ENCODE measurements at regions not wholly inside any gene's neighbourhood (a gene's known extent, or its start where the extent isn't known, plus 50 kb on each side); places are given as distances from the start of the nearest gene placed in this dataset.
A peak's percentile ranks its signal among the peaks of the same experiment; 100 is the strongest.

- Histone ChIP-seq H3K4me3 (no peak overlapping the region), H2AFZ (replicated peaks) (no peak overlapping the region), H3K79me2 (ENCODE audit: low read depth) (no peaks in the 10 kb centered on the region), H3K4me1 (no peaks in the 10 kb centered on the region), H3K36me3 (no peaks in the 10 kb centered on the region), H3K4me2 (no peak overlapping the region), H4K20me1 (ENCODE audit: low read depth) (no peaks in the 10 kb centered on the region), H3F3A (ENCODE audit: low read depth) (no peaks in the 10 kb centered on the region), H3K9ac (no peak overlapping the region), H3K9me3 (ENCODE audit: low read depth) (no peaks in the 10 kb centered on the region), H3K27ac (no peak overlapping the region), H3K27me3 (no peaks in the 10 kb centered on the region)
- no peaks in the 10 kb centered on the region for H3K27me3 Mint-ChIP-seq (ENCODE audit: insufficient read depth, low read depth)
- no peaks in the 10 kb centered on the region for H3K9me3 Mint-ChIP-seq
- no peak for DNase-seq (ENCODE audit: low spot score)
- no peak overlapping the region for H3K27ac Mint-ChIP-seq
- H3K4me1 Mint-ChIP-seq, result peaks cover 9% of the 10 kb centered on the region
- TF ChIP-seq EZH2 (IDR thresholded peaks at IDR 0.05) (no peak), CTCF (IDR thresholded peaks at IDR 0.05) (no peak), EZH2phosphoT487 (IDR thresholded peaks at IDR 0.05) (no peak)
- no peaks in the 10 kb centered on the region for H3K36me3 Mint-ChIP-seq
- H3K4me3 Mint-ChIP-seq, result no peak overlapping the region
These were observed 381.3 kb downstream of the CTTN start for GRCh38 chr11:70779433-70780245.

GRCh38 chr11:70780246-70780535 is 381.9 kb downstream of the CTTN start:
- TF ChIP-seq EZH2 (IDR thresholded peaks at IDR 0.05) (no peak), EZH2phosphoT487 (IDR thresholded peaks at IDR 0.05) (no peak), CTCF (IDR thresholded peaks at IDR 0.05) (no peak)
- H3K36me3 Mint-ChIP-seq, result no peaks in the 10 kb centered on the region
- Histone ChIP-seq H3K36me3 (no peaks in the 10 kb centered on the region), H3K9me3 (ENCODE audit: low read depth) (no peaks in the 10 kb centered on the region), H3K9ac (no peak overlapping the region), H4K20me1 (ENCODE audit: low read depth) (no peaks in the 10 kb centered on the region), H3K79me2 (ENCODE audit: low read depth) (no peaks in the 10 kb centered on the region), H2AFZ (replicated peaks) (no peak overlapping the region), H3F3A (ENCODE audit: low read depth) (no peaks in the 10 kb centered on the region), H3K27ac (no peak overlapping the region), H3K27me3 (no peaks in the 10 kb centered on the region), H3K4me1 (no peaks in the 10 kb centered on the region), H3K4me2 (no peak overlapping the region), H3K4me3 (no peak overlapping the region)
- no peak overlapping the region for H3K27ac Mint-ChIP-seq
- DNase-seq (ENCODE audit: low spot score), result no peak
- H3K4me3 Mint-ChIP-seq, result no peak overlapping the region
- no peaks in the 10 kb centered on the region for H3K27me3 Mint-ChIP-seq (ENCODE audit: insufficient read depth, low read depth)
- H3K4me1 Mint-ChIP-seq, result peaks cover 9% of the 10 kb centered on the region
- no peaks in the 10 kb centered on the region for H3K9me3 Mint-ChIP-seq

- peaks cover 9% of the 10 kb centered on the region for H3K4me1 Mint-ChIP-seq
- no peaks in the 10 kb centered on the region for H3K9me3 Mint-ChIP-seq
- H3K4me3 Mint-ChIP-seq, result peak overlapping the region; percentile 70
- Histone ChIP-seq H3K4me2 (no peak overlapping the region), H3K9me3 (ENCODE audit: low read depth) (no peaks in the 10 kb centered on the region), H3F3A (ENCODE audit: low read depth) (no peaks in the 10 kb centered on the region), H3K79me2 (ENCODE audit: low read depth) (no peaks in the 10 kb centered on the region), H3K9ac (no peak overlapping the region), H3K27ac (no peak overlapping the region), H3K27me3 (no peaks in the 10 kb centered on the region), H3K4me3 (no peak overlapping the region), H2AFZ (replicated peaks) (no peak overlapping the region), H3K36me3 (no peaks in the 10 kb centered on the region), H3K4me1 (no peaks in the 10 kb centered on the region), H4K20me1 (ENCODE audit: low read depth) (no peaks in the 10 kb centered on the region)
- H3K27ac Mint-ChIP-seq, result no peak overlapping the region
- no peak for DNase-seq (ENCODE audit: low spot score)
- no peaks in the 10 kb centered on the region for H3K27me3 Mint-ChIP-seq (ENCODE audit: insufficient read depth, low read depth)
- no peak for TF ChIP-seq EZH2phosphoT487 (IDR thresholded peaks at IDR 0.05)
- TF ChIP-seq EZH2 (IDR thresholded peaks at IDR 0.05), result no peak
- no peak for TF ChIP-seq CTCF (IDR thresholded peaks at IDR 0.05)
- no peaks in the 10 kb centered on the region for H3K36me3 Mint-ChIP-seq
These were observed 384.1 kb downstream of the CTTN start for GRCh38 chr11:70782401-70782913.

Data from neural progenitor cell (in vitro differentiated cells).